ENCODE measurements at regions not wholly inside any gene's neighbourhood (a gene's known extent, or its start where the extent isn't known, plus 50 kb on each side); places are given as distances from the start of the nearest gene placed in this dataset.

DNA sequence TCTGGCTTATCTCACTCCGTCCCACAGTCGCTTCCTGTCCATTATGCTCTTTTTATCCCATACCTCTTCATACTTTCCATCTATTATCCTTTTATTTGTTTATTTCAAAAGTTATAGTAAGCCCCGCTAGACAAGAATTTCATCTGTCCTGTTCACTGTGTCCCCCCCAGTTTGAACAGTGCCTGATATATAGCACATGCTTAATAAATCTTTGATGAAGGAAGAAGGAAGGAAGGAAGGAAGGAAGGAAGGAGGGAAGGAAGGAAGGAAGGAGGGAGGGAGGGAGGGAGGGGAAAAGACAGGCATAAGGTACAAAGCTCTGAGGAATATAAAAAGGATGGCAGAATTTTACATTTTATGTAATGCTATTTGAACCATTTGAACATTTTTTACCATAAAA, 324.7 kb downstream of the GXYLT1 start:
- Histone ChIP-seq H3K27ac (ENCODE audit: low read depth, low read length) (no peak overlapping the region), H3K36me3 (ENCODE audit: insufficient read depth, low read length) (no peaks in the 10 kb centered on the region), H3K9ac (ENCODE audit: low read depth, low read length) (no peak overlapping the region), H3K4me1 (ENCODE audit: insufficient read depth, low read length) (no peaks in the 10 kb centered on the region), H3K4me3 (ENCODE audit: low read length) (no peak overlapping the region), H3K27me3 (ENCODE audit: insufficient read depth, low read length) (no peaks in the 10 kb centered on the region), H3K9me3 (ENCODE audit: insufficient read depth, low read depth, low read length) (peaks cover 4% of the 10 kb centered on the region; the same call in 1 of the 2 replicates)
- WGBS = 98% methylated on average over 3 of the region's 3 CpGs

GRCh38 chr12:41804026-41804425, 340.6 kb downstream of the GXYLT1 start:
- Histone ChIP-seq H3K36me3 (ENCODE audit: insufficient read depth, low read length) (no peaks in the 10 kb centered on the region), H3K27ac (ENCODE audit: low read depth, low read length) (no peak overlapping the region), H3K9me3 (ENCODE audit: insufficient read depth, low read depth, low read length) (no peaks in the 10 kb centered on the region), H3K9ac (ENCODE audit: low read depth, low read length) (no peak overlapping the region), H3K4me1 (ENCODE audit: insufficient read depth, low read length) (no peaks in the 10 kb centered on the region), H3K4me3 (ENCODE audit: low read length) (no peak overlapping the region), H3K27me3 (ENCODE audit: insufficient read depth, low read length) (no peaks in the 10 kb centered on the region)
- 84% methylated on average over 1 of the region's 2 CpGs for whole genome bisulfite sequencing

DNA sequence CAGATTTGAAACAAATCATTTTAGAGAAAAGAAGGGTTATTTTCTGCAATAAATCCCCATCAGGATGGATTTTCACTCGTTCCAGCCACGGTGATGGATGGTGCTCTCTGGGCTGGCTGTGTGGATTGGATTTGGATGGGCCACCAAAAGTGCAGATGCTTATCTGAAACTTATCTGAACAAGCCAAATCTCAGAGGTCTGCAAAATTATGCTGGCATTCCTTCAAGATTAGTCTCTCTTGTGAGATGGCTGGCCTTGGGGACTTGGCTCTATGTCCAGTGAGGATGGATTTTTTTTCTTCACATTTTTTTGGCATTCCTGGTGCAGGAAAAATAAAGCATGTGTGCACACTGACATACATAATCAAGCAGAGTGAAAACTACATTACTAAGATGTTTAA, 341.9 kb downstream of the GXYLT1 start:
- no peaks in the 10 kb centered on the region for H3K4me1 ChIP-seq (ENCODE audit: insufficient read depth, low read length)
- H3K4me3 ChIP-seq (ENCODE audit: low read length) = no peak overlapping the region
- no peaks in the 10 kb centered on the region for H3K9me3 ChIP-seq (ENCODE audit: insufficient read depth, low read depth, low read length)
- H3K9ac ChIP-seq (ENCODE audit: low read depth, low read length) = no peak overlapping the region
- H3K36me3 ChIP-seq (ENCODE audit: insufficient read depth, low read length) = no peaks in the 10 kb centered on the region
- H3K27ac ChIP-seq (ENCODE audit: low read depth, low read length) = no peak overlapping the region
- H3K27me3 ChIP-seq (ENCODE audit: insufficient read depth, low read length) = no peaks in the 10 kb centered on the region
- 91% methylated on average over 2 of the region's 2 CpGs for WGBS

GRCh38 chr12:41801261-41801660, 343.4 kb downstream of the GXYLT1 start:
- Histone ChIP-seq H3K4me3 (ENCODE audit: low read length) (no peak overlapping the region), H3K36me3 (ENCODE audit: insufficient read depth, low read length) (no peaks in the 10 kb centered on the region), H3K9me3 (ENCODE audit: insufficient read depth, low read depth, low read length) (no peaks in the 10 kb centered on the region), H3K27me3 (ENCODE audit: insufficient read depth, low read length) (no peaks in the 10 kb centered on the region), H3K9ac (ENCODE audit: low read depth, low read length) (no peak overlapping the region), H3K27ac (ENCODE audit: low read depth, low read length) (no peak overlapping the region), H3K4me1 (ENCODE audit: insufficient read depth, low read length) (no peaks in the 10 kb centered on the region)
- WGBS = 95% methylated on average over 1 of the region's 1 CpG

DNA sequence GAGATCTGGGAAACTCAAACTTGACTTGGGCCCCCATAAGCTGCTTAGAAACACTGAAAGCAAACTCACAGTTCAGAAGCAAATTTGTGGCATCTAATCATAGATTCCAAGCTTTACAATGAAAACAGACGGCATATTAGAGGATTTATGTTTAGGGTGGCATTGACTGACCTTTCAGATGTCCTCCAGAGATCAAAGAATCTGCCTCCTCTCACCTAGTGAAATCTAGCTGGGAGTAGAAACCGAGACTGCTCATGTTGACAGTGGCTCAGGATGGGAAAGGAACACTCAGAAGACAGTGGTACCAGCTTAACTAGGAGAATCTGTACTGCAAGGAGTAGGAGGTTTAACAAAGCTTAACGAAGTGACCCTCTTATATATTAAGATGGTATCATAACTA, 345.0 kb downstream of the GXYLT1 start:
- no peak overlapping the region for H3K27ac ChIP-seq (ENCODE audit: low read depth, low read length)
- no peaks in the 10 kb centered on the region for H3K36me3 ChIP-seq (ENCODE audit: insufficient read depth, low read length)
- H3K4me1 ChIP-seq (ENCODE audit: insufficient read depth, low read length) = no peaks in the 10 kb centered on the region
- H3K4me3 ChIP-seq (ENCODE audit: low read length) = no peak overlapping the region
- no peaks in the 10 kb centered on the region for H3K27me3 ChIP-seq (ENCODE audit: insufficient read depth, low read length)
- WGBS = 96% methylated on average over 2 of the region's 3 CpGs
- no peak overlapping the region for H3K9ac ChIP-seq (ENCODE audit: low read depth, low read length)
- H3K9me3 ChIP-seq (ENCODE audit: insufficient read depth, low read depth, low read length) = no peaks in the 10 kb centered on the region

DNA sequence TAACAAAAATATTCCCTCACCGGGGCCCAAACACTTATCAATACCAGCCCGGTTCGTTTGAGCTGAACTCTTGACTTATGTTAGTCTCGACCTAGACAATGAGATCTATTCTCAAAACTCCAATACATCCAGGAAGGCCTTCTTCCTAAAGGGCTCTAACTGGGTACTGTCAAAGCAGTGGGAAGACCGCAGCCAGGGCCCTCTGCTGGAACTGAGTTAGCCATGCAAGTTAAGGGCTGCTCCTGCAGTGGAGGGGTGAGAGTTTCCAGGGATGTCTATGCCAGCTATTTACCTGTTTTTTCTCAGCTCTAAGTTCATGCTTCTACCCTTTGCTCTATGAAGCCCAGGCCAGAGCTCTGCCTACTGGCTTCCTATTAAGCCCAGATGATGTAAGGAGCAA, 348.8 kb downstream of the GXYLT1 start:
- no peaks in the 10 kb centered on the region for H3K4me1 ChIP-seq (ENCODE audit: insufficient read depth, low read length)
- H3K27me3 ChIP-seq (ENCODE audit: insufficient read depth, low read length) = no peaks in the 10 kb centered on the region
- no peaks in the 10 kb centered on the region for H3K36me3 ChIP-seq (ENCODE audit: insufficient read depth, low read length)
- no peak overlapping the region for H3K4me3 ChIP-seq (ENCODE audit: low read length)
- no peaks in the 10 kb centered on the region; the same call in 1 of the 2 replicates for H3K9me3 ChIP-seq (ENCODE audit: insufficient read depth, low read depth, low read length)
- WGBS = 83% methylated on average over 5 of the region's 5 CpGs
- H3K27ac ChIP-seq (ENCODE audit: low read depth, low read length) = no peak overlapping the region
- H3K9ac ChIP-seq (ENCODE audit: low read depth, low read length) = no peak overlapping the region

GRCh38 chr12:41795051-41795600, 349.5 kb downstream of the GXYLT1 start:
- no peak overlapping the region for H3K4me3 ChIP-seq (ENCODE audit: low read length)
- H3K27me3 ChIP-seq (ENCODE audit: insufficient read depth, low read length) = no peaks in the 10 kb centered on the region
- WGBS = 94% methylated on average over 8 of the region's 8 CpGs
- no peak overlapping the region for H3K9ac ChIP-seq (ENCODE audit: low read depth, low read length)
- no peaks in the 10 kb centered on the region; the same call in 1 of the 2 replicates for H3K9me3 ChIP-seq (ENCODE audit: insufficient read depth, low read depth, low read length)
- no peaks in the 10 kb centered on the region for H3K4me1 ChIP-seq (ENCODE audit: insufficient read depth, low read length)
- no peaks in the 10 kb centered on the region for H3K36me3 ChIP-seq (ENCODE audit: insufficient read depth, low read length)
- H3K27ac ChIP-seq (ENCODE audit: low read depth, low read length) = no peak overlapping the region

DNA sequence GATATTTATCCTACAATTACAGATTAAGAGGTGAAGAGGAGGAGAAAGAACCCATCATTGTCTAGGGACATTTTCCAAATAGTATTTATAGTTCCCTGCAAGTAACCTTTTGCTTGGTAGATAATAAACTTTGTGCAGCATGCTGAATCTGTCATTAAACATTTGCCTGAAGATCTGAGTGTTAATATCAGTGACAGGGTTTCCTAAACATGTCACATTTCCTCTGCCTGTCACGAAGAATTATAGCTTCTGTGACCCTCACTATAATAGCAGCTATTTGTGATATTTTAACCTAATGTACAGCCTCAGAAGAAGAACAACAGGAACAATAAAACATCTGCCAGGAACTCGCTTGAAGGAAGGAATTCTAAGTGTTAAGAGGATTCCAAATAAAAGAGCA, 350.3 kb downstream of the GXYLT1 start:
- no peaks in the 10 kb centered on the region for H3K27me3 ChIP-seq (ENCODE audit: insufficient read depth, low read length)
- whole genome bisulfite sequencing = 95% methylated on average over 2 of the region's 2 CpGs
- H3K9ac ChIP-seq (ENCODE audit: low read depth, low read length) = no peak overlapping the region
- H3K36me3 ChIP-seq (ENCODE audit: insufficient read depth, low read length) = no peaks in the 10 kb centered on the region
- no peak overlapping the region for H3K4me3 ChIP-seq (ENCODE audit: low read length)
- no peaks in the 10 kb centered on the region; the same call in 1 of the 2 replicates for H3K9me3 ChIP-seq (ENCODE audit: insufficient read depth, low read depth, low read length)
- no peak overlapping the region for H3K27ac ChIP-seq (ENCODE audit: low read depth, low read length)
- no peaks in the 10 kb centered on the region for H3K4me1 ChIP-seq (ENCODE audit: insufficient read depth, low read length)

DNA sequence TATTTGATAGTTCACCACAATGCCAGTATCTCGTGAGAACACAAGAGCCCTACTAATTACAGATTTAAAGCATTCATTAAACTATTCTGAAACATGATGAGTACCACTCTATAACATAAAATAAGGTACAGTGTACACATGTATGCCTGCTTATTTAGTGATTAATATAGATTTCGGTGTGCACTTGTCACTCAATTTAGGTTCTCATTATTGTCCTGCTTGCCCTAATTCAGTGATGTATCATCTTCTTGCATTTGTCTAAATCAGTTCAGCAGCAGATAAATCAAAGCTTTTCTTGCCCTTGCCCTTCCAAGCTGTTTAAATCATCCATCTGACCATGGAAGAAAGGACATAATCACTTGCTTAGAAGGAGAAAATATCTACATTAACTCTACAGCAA, 359.7 kb downstream of the GXYLT1 start:
- Histone ChIP-seq H3K4me1 (ENCODE audit: insufficient read depth, low read length) (no peaks in the 10 kb centered on the region), H3K36me3 (ENCODE audit: insufficient read depth, low read length) (no peaks in the 10 kb centered on the region), H3K4me3 (ENCODE audit: low read length) (no peak overlapping the region), H3K27ac (ENCODE audit: low read depth, low read length) (no peak overlapping the region), H3K9me3 (ENCODE audit: insufficient read depth, low read depth, low read length) (no peaks in the 10 kb centered on the region), H3K27me3 (ENCODE audit: insufficient read depth, low read length) (no peaks in the 10 kb centered on the region), H3K9ac (ENCODE audit: low read depth, low read length) (no peak overlapping the region)
- 86% methylated on average over 1 of the region's 2 CpGs for WGBS

- Histone ChIP-seq H3K27ac (ENCODE audit: low read depth, low read length) (no peak overlapping the region), H3K27me3 (ENCODE audit: insufficient read depth, low read length) (no peaks in the 10 kb centered on the region), H3K9me3 (ENCODE audit: insufficient read depth, low read depth, low read length) (no peaks in the 10 kb centered on the region), H3K36me3 (ENCODE audit: insufficient read depth, low read length) (no peaks in the 10 kb centered on the region), H3K9ac (ENCODE audit: low read depth, low read length) (no peak overlapping the region), H3K4me3 (ENCODE audit: low read length) (no peak overlapping the region), H3K4me1 (ENCODE audit: insufficient read depth, low read length) (no peaks in the 10 kb centered on the region)
- 92% methylated on average over 2 of the region's 2 CpGs for WGBS
Observed at GRCh38 chr12:41778934-41779333, 365.7 kb downstream of the GXYLT1 start.

- Histone ChIP-seq H3K9ac (ENCODE audit: low read depth, low read length) (no peak overlapping the region), H3K4me3 (ENCODE audit: low read length) (no peak overlapping the region), H3K36me3 (ENCODE audit: insufficient read depth, low read length) (no peaks in the 10 kb centered on the region), H3K9me3 (ENCODE audit: insufficient read depth, low read depth, low read length) (no peaks in the 10 kb centered on the region), H3K27me3 (ENCODE audit: insufficient read depth, low read length) (no peaks in the 10 kb centered on the region), H3K4me1 (ENCODE audit: insufficient read depth, low read length) (no peaks in the 10 kb centered on the region), H3K27ac (ENCODE audit: low read depth, low read length) (no peak overlapping the region)
- 81% methylated on average over 9 of the region's 9 CpGs for WGBS
Observed at GRCh38 chr12:41777064-41777790, 367.4 kb downstream of the GXYLT1 start.
